Tibial nerve (tissue), 4 donors: ENCODE measurements at regions not wholly inside any gene's neighbourhood (a gene's known extent, or its start where the extent isn't known, plus 50 kb on each side); places are given as distances from the start of the nearest gene placed in this dataset.

Source experiments
- DNase-seq, 2 donors: peaks; one replicate each; pipeline ENCODE4 v3.0.0-alpha.2; 2019; ENCODE audit warnings: low spot score in 2 of 2
- H3K27ac ChIP-seq, 4 donors: fragments of 200-600 bp; sonication (generic) in 3 of 4; one replicate each; pipeline ENCODE4 v1.5.1; 2017 to 2019; ENCODE audit warnings: mild to moderate bottlenecking in 1 of 4
- H3K27me3 ChIP-seq, 2 donors: fragments of 200-600 bp; sonication (generic) in 1 of 2; one replicate each; pipeline versions ENCODE4 v1.5.1 to v1.6.0; 2017 to 2019
- H3K36me3 ChIP-seq, 3 donors: fragments of 200-600 bp; sonication (generic); one replicate each; pipeline ENCODE4 v1.5.1; 2018 to 2019
- H3K4me1 ChIP-seq, 4 donors: fragments of 200-600 bp; sonication (generic) in 3 of 4; one replicate each; pipeline ENCODE4 v1.5.1; 2017 to 2019
- H3K4me3 ChIP-seq, 4 donors: fragments of 200-600 bp; sonication (generic) in 3 of 4; one replicate each; pipeline ENCODE4 v1.5.1; 2017 to 2019; ENCODE audit warnings: mild to moderate bottlenecking in 1 of 4, moderate library complexity in 1 of 4
- H3K9me3 ChIP-seq, 4 donors: fragments of 200-600 bp; sonication (generic) in 3 of 4; one replicate each; pipeline ENCODE4 v1.5.1; 2017 to 2019
- CTCF ChIP-seq, 5 experiments: fragments of 200-600 bp in 3 of 5; fragments of 450-650 bp in 2 of 5; sonication (generic) in 3 of 5; IDR thresholded peaks; one replicate each; pipeline ENCODE4 v1.5.1; 2016 to 2019; ENCODE audit warnings: antibody characterized with exemption in 5 of 5, mild to moderate bottlenecking in 3 of 5, moderate library complexity in 2 of 5
- EP300 ChIP-seq, 2 donors: sonication (generic); formaldehyde crosslinking; IDR thresholded peaks; one replicate each; pipeline ENCODE4 v1.6.1; 2017; ENCODE audit warnings: antibody characterized with exemption in 2 of 2, mild to moderate bottlenecking in 1 of 2
- POLR2A ChIP-seq, 2 donors: fragments of 450-650 bp; IDR thresholded peaks; one replicate each; pipeline ENCODE4 v1.6.1; 2017; ENCODE audit warnings: antibody characterized with exemption in 2 of 2, mild to moderate bottlenecking in 2 of 2, moderate library complexity in 2 of 2
- WGBS, 2 donors: methylation state at CpG; one replicate each; pipeline ENCODE4 v1.1.5; 2018; 5-methylcytosine and 5-hydroxymethylcytosine counted together

GRCh38 chr11:134471716-134472455, 59.8 kb upstream of the B3GAT1 start:
- H3K4me3 ChIP-seq, result no peak overlapping the region
- no peaks in the 10 kb centered on the region for H3K36me3 ChIP-seq
- DNase-seq, result no peak
- H3K27me3 ChIP-seq, result peaks cover 0 to 15% of the 10 kb centered on the region in 2 donors
- 74 to 81% methylated on average over 8 to 9 of the region's 9 CpGs for WGBS, 2 donors
- H3K27ac ChIP-seq, result no peak overlapping the region
- H3K9me3 ChIP-seq, result no peaks in the 10 kb centered on the region
- H3K4me1 ChIP-seq, result no peaks in the 10 kb centered on the region
- TF ChIP-seq EP300 (IDR thresholded peaks at IDR 0.05) (no peak), CTCF (IDR thresholded peaks at IDR 0.05) (no peak), POLR2A (IDR thresholded peaks at IDR 0.05) (no peak)

DNA sequence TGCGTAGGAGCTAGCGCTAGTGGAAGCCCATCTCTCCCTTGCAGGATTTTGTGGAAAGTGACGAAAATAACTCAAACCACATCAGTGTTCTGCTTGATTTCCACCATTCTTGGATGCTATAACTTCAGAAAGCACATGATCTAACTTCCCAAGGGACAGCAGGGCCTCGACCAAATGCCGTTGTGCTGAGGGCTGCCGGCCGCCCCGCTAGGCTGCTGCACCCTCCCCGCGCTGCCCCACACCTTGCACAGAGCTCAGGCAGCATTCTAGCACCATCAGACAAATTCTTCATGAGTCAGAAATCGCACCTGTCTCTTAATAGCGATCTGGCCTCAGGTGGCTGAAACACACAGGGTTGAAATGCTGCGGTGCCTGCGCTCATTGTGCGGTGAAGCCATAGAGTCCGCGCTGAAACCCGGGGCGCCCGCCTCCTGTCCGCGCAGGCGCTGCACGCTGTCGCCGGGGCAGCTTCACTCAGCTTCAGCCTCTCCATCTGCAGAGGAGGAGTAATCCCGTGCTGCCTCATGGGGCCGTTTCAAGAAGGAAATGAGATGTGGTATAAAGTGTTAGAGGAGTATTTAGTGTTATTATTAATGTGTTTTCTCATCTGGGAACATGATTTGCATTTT, 59.2 kb upstream of the B3GAT1 start:
- Histone ChIP-seq H3K9me3 (no peaks in the 10 kb centered on the region), H3K27me3 (peaks cover 0 to 9% of the 10 kb centered on the region in 2 donors), H3K27ac (no peak overlapping the region), H3K4me3 (no peak overlapping the region), H3K4me1 (peaks cover 0 to 3% (median 0%) of the 10 kb centered on the region in 4 donors), H3K36me3 (no peaks in the 10 kb centered on the region)
- TF ChIP-seq EP300 (IDR thresholded peaks at IDR 0.05), result no peak
- TF ChIP-seq POLR2A (IDR thresholded peaks at IDR 0.05), result no peak
- TF ChIP-seq CTCF (IDR thresholded peaks at IDR 0.05), result no peak
- no peak for DNase-seq
- WGBS, 2 donors, result 26 to 35% methylated on average over 28 of the region's 28 CpGs

- Histone ChIP-seq H3K27ac (no peak overlapping the region), H3K4me1 (peaks cover 0 to 4% (median 0%) of the 10 kb centered on the region in 4 donors), H3K27me3 (peaks cover 0 to 13% of the 10 kb centered on the region in 2 donors), H3K9me3 (no peaks in the 10 kb centered on the region), H3K36me3 (no peaks in the 10 kb centered on the region), H3K4me3 (no peak overlapping the region)
- 91 to 96% methylated on average over 6 of the region's 6 CpGs for WGBS, 2 donors
- TF ChIP-seq EP300 (IDR thresholded peaks at IDR 0.05), result no peak
- TF ChIP-seq CTCF (IDR thresholded peaks at IDR 0.05), result no peak
- no peak for TF ChIP-seq POLR2A (IDR thresholded peaks at IDR 0.05)
- no peak for DNase-seq
Measured at GRCh38 chr11:134470238-134470637, 58.2 kb upstream of the B3GAT1 start.

GRCh38 chr11:134469627-134470026, 57.6 kb upstream of the B3GAT1 start:
- Histone ChIP-seq H3K27me3 (peaks cover 0 to 13% of the 10 kb centered on the region in 2 donors), H3K4me3 (no peak overlapping the region), H3K36me3 (no peaks in the 10 kb centered on the region), H3K27ac (no peak overlapping the region), H3K4me1 (peaks cover 0 to 4% (median 0%) of the 10 kb centered on the region in 4 donors), H3K9me3 (no peaks in the 10 kb centered on the region)
- 84% methylated on average over 3 of the region's 3 CpGs for WGBS, 2 donors
- DNase-seq, result no peak
- TF ChIP-seq POLR2A (IDR thresholded peaks at IDR 0.05) (no peak), CTCF (IDR thresholded peaks at IDR 0.05) (no peak), EP300 (IDR thresholded peaks at IDR 0.05) (no peak)

DNA sequence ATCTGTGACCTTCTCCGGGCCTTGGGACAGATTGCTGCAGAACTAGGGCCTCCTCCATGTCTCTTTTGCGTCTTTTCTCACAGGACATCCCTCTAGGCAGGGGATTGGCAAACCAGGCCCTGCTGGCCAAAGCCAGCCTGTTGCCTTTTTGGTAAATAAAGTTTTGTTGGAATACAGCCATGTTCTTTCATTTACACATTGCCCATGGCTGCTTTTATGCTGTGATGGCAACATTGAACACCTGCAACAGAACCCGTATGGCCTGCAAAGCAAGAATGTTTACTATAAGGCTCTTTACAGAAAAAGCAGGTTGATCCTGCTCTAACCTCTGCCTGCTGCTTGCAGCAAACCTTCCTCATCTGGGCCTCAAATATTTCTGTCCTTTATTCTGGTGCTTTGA, 56.8 kb upstream of the B3GAT1 start:
- Histone ChIP-seq H3K9me3 (no peaks in the 10 kb centered on the region), H3K4me1 (peaks cover 0 to 4% (median 0%) of the 10 kb centered on the region in 4 donors), H3K4me3 (no peak overlapping the region), H3K36me3 (no peaks in the 10 kb centered on the region), H3K27ac (no peak overlapping the region), H3K27me3 (peaks cover 0 to 13% of the 10 kb centered on the region in 2 donors)
- TF ChIP-seq POLR2A (IDR thresholded peaks at IDR 0.05), result no peak
- TF ChIP-seq CTCF (IDR thresholded peaks at IDR 0.05), result no peak
- TF ChIP-seq EP300 (IDR thresholded peaks at IDR 0.05), result no peak
- DNase-seq, result no peak
- WGBS, 2 donors, result 86 to 91% methylated on average over 3 of the region's 3 CpGs
